ENCODE measurements at regions not wholly inside any gene's neighbourhood (a gene's known extent, or its start where the extent isn't known, plus 50 kb on each side); places are given as distances from the start of the nearest gene placed in this dataset.
"Not testable (repeated sequence)": the region's sequence is repeated elsewhere in the genome, so short reads cannot be mapped to it uniquely, and the experiment has no call there.

- DNase-seq, result no peak
Observed at GRCh38 chr17:54196751-54197150, 374.0 kb downstream of the KIF2B start.

- not testable (repeated sequence) for DNase-seq
Observed at GRCh38 chr17:54201380-54201779, 378.7 kb downstream of the KIF2B start.

GRCh38 chr17:54220829-54221228, 398.1 kb downstream of the KIF2B start:
- DNase-seq, result no peak

- DNase-seq, result no peak
Observed at GRCh38 chr17:54221499-54221898, 398.8 kb downstream of the KIF2B start.

- no peak for DNase-seq
Observed at GRCh38 chr17:54235571-54235970, 412.8 kb downstream of the KIF2B start.

- no peak for DNase-seq
Observed at GRCh38 chr17:54237911-54238515, 415.3 kb downstream of the KIF2B start.

- no peak for DNase-seq
Observed at GRCh38 chr17:54239291-54239690, 416.6 kb downstream of the KIF2B start.

DNA sequence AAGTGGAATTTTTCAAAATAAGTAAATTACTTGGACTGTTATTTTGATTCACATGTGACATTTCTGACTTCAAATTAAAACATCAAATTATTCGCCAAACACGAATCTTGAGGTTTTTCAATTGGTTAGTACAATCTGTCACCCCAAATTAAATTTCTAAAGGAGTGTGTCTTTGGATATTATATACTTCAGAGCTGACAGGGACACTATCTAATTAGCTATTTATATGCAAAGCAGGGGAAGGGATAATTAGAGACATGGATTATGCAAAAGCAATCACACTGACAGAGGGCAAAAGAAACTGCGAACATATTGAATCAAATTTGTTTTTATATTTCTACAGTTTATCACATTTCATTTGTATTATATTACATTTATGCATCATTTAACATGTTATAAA, 433.0 kb downstream of the KIF2B start:
- DNase-seq, result no peak

- no peak for DNase-seq
Observed at GRCh38 chr17:54256401-54256929, 433.7 kb downstream of the KIF2B start.

DNA sequence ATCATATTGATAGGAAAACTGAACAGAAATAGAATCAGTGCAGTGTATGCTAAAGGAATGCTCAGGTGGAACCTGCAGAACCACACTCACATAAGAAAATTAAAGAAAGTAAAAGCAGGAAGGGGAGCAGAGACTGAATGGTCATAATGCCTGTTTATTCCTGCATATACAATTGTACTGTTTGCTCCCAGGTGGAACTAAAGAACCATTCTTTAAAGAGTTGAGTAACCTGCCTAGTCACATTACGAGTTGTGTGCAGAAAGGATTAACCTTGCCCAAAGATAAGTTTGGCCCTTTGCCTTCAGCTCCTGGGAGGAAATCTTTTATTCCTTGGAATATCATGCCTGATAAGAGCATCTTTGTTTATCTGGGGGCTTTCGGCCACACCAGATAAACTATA, 434.7 kb downstream of the KIF2B start:
- no peak for DNase-seq

DNA sequence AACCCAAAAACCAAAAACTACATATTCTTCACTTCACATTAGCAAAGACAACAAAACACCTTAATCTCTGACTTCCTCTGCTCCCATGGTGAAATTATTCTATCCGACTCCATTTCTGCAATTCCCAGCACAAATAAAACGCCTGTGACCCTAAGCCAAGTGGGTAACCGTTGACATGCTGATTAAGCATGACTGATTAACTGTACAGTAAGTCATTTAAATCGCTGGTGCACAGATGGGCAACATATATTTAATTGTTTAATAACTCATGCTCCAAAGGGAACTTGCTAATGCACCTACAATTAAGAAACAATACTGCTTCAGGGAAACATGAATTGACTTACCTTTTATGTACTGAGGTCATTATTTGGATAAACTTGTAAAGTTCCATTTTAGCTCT, 436.7 kb downstream of the KIF2B start:
- no peak for DNase-seq

DNA sequence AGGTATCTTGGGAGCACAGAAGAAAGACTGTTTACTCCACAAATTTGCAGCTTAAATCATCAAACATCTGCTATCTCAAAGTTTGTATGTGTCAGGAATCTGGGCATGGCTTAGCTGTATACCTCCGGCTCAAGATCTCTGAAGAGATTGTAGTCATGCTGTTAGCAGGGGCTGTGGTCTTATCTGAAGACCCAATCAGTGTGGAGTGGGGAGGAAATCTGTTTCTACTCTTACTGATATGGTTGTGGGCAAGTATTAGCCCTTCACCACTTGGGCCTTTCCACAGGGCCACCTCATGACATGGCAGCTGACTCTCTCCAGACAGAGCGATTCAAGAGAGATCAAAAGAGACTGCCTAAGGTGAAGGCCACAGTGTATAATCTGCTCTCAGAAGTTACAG, 438.7 kb downstream of the KIF2B start:
- DNase-seq, result no peak

DNA sequence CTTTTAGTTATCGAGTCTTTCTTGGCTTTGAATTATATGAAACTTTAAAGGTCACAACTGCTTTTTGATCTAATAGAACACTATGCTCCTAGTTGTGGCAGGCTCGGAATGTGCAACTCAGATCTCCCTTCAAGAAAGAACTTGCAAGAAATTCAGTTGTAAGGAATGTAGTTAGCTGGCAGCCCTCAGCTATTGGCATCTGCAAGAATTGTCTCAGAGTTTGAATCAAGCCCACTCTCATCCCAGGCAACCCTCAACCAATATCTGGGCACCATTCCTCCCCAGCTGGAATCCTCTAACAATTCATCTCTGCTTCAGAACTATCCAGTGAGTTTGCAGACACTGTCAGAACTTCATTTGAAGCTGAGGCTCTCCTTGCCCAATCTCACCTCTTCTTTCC, 447.2 kb downstream of the KIF2B start:
- DNase-seq, result peak; percentile 1

GRCh38 chr17:54270499-54270898, 447.8 kb downstream of the KIF2B start:
- peak; percentile 10 for DNase-seq

DNA sequence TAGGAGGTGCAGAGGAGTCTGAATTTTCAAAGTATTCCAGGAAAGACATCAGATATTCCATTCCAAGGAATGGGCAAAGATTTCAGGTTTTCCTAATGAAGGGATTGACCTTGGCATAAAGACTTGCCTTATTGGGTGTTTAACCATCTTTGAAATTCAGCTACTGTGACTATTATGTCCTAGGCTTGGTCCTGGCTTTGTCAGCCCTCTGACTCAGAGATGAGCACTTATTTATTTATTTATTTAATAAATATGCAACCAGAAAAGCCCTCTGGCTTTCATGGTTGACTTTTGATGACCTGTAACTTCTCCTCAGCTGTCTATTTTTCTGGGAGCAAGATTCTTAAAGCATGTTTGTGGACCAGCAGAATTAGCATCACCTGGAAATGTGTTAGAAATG, 455.1 kb downstream of the KIF2B start:
- DNase-seq, result no peak

- no peak for DNase-seq
Observed at GRCh38 chr17:54280741-54281140, 458.0 kb downstream of the KIF2B start.

DNA sequence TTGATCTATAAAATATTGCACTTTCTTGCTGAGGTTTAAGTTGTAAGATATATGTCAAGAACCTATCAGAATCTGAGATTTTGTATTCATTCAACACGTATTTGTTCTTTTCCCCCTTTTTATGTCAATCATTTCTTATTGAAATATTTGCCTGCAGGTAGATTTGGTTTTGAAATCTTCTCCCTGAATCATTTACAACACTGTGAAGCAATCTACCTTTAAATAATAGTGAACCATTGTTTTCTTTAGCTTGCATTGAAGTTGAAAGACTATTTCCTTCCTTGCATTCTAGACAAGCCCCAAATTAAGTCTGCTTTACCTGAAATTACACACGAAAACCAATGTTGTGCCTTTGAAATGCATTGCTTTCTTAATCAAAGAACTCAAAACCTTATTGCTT, 460.2 kb downstream of the KIF2B start:
- no peak for DNase-seq

- DNase-seq, result peak; percentile 69
Observed at GRCh38 chr17:54307351-54307750, 484.6 kb downstream of the KIF2B start.

GRCh38 chr17:54324813-54325212, 502.1 kb downstream of the KIF2B start:
- DNase-seq, result no peak

- no peak for DNase-seq
Observed at GRCh38 chr17:54339731-54340130, 517.0 kb downstream of the KIF2B start.

DNA sequence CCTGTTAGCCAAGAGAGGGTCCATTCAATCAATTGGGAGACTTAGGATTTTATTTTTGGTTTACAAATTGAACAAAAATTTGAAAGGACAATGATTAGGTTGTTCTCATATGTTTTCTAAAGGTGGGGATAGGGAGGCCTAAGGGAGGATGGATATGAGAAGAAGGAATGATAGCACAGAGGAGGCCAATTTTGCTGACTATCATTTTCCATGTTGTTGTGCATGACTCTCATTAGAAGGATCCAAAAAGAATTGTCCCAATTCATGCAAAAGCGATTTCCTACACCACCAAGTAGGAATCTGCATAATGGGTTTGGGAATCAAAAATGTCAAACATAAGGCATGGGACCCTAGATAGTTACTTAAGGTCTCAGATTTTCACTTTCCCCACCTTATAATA, 524.8 kb downstream of the KIF2B start:
- no peak for DNase-seq

DNA sequence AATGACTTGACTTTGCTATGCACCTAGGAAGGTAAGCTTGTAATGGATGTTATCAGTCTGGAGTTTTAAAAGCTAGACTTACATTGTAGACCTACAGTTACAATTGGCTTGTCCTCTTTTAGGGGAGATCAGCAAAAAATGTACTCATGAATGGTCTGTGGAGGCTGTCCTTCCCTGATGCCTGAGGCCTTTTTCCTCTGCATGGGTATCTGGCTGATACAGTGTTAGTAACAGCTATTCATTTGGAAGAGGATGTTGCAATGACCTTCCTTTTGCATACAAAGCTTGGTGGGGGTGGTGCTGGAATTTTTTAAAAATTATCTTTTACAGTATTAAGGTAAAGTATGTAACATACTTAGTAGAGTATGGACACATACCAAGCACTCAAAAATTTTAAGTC, 525.5 kb downstream of the KIF2B start:
- no peak for DNase-seq

- DNase-seq, result no peak
Observed at GRCh38 chr17:54353789-54354525, 531.2 kb downstream of the KIF2B start.

DNA sequence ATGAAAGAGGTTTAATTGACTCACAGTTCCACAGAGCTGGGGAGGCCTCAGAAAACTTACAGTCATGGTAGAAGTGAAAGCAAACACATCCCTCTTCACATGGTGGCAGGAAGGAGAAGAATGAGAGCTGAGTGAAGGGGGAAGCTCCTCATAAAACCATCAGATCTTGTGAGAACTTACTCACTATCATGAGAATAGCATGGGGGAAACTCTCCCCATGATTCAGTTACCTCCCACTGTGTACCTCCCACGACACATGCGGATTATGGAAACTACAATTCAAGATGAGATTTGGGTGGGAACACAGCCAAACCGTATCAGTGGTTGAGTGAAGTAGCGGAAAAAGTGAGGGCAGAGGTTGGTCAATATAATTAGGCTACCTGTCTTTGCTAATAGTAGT, 538.3 kb downstream of the KIF2B start:
- DNase-seq, result not testable (repeated sequence)

- no peak for DNase-seq
Observed at GRCh38 chr17:54368906-54369305, 531.7 kb upstream of the TOM1L1 start.
